NCI-H524 (cell line): ENCODE measurements at regions not wholly inside any gene's neighbourhood (a gene's known extent, or its start where the extent isn't known, plus 50 kb on each side); places are given as distances from the start of the nearest gene placed in this dataset.

Experiments
- DNase-seq, 2 experiments: peaks; one replicate each; lab custom pipeline; 2025; lab: John Stamatoyannopoulos, UW

DNA sequence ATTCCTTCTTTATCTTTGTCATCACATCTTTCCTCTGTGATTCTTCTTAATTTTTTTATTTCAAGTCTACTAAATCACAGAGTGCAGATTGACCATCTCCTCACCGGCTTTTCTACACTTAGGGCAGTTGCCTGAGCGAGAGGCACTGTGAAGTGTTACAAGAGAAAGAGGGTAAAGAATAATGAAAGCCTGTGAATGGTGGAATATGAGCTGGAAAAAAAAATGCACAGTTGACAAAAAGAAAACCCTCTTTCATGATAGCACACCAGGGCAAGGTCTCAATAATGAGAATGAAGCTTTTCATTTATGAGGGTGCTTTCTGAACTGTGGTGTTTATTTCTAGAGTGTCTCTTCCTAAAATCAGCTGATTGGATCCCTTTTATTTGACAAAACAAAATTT, 106.2 kb upstream of the PDE3A start:
- DNase-seq, result no peak

DNA sequence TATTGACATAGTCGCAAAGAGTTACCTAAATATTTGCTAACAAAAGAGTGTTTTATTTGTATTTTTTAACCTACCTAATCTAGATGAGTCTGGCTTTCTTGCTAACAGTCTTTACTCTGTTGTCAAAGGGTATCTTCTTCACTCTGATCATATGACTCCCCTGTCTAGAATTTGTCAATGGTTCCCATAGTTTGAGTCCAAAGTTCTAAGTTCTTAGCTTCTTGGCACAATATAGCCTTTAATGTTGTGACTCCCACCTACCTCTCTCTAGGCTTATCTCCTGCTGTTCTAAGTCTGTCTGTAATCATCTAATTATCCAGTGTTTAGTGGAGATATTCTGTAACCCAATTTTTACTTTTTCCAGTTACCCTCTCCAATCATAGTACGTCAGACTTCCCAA, 104.3 kb upstream of the PDE3A start:
- no peak for DNase-seq

DNA sequence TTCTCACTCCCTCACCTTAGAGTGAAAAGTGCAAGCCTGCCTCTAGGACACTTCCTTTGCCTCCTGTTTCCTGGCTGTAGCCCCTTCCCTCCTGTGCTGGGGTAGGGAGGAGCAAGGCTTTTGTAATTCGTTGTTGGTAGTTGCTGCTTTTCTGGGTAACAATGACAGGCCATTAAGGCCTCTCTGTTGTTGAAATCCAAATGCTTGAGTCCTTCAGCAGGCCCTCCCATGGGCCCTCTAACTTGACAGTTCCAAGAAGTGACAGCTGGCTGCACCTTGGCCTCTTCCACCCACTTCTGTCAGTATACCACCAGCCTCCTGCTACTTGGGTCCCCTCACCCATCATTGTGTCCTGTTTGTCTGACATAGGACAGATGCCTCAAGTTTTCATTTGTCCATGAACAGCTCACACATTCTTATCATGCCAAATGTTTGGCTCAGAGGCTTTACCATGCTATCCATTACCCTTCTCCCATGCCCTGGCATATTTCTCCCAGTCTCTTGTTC, 103.7 kb upstream of the PDE3A start:
- DNase-seq, result peak in 1 of 2 experiments; percentile 10

DNA sequence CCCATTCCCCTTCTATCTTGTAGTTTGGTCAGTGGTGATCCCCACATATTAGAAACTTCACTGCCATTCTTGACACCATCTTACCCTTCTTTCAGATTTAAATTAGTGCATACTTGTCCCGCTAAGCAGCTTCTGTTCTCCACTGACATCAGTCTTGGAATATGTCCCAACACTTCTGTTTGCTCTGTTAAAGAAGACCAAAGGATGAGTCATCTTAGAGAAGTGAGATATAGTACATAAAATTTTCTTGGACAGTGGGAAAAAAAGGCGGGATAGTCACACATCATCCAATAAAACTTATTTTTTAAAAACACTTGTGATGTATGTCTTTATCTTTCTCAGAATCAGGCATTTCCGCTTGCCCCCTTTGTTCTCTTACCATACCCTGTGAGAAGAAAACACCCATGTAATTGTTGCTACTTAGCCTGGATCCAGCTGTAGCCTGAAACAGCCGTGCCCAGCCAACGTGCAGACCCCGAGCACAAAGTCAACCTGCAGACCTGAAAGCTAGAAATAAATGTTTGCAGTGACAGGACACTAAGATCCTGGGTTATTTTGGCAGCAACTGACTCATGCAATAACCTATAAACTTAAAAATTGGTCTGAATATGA, 100.1 kb upstream of the PDE3A start:
- no peak for DNase-seq

DNA sequence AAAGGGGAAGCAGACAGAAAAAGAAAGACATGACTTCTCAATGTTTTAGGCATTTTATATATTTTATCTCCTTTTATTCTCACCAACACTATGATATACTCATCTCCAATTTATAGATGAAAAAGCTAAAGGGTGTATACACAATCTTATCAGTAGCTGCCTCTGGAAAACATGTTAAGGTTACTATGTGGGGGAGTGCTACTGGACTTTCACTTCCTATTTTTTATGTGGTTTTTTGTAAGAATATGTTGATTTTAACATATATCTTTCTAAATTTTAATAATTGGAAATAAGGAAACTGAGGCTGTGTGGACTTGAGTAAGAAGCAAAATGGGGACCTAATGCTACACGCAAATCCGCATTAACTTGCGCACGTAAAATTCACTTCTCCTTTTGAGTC, 99.6 kb upstream of the PDE3A start:
- DNase-seq, result no peak

DNA sequence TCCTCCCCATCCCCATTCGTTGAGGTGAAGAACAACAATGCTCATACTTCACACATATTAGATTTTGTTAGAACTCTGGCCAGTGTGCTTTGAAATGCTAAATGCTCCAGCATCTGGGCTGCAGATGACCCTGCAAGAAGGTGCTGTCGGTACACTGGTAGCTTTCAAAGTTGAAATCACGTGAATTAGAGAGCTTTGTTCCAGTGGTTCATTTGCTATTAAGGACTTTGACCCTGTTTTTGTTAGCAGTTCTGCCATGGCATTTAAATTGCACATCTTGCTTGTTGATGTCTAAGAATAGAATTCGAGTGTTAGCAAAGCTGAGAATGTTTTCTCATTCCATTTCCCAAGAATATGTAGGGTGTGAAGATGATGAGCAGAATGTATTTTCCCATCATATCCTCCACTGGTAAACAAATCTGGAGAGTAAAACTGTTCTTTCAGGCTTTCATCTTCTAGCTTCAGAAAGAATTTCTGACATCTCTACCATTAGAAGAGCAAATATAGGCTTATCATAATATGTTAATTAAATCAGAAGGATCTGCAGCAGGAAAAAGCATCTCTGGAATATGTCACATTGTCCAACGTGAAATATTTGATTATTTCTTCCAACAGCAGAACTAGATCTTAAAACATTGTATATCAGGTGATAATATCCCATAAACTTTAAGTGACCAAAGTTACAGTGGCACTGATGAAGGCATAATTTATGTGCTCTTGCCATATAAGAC, 98.8 kb upstream of the PDE3A start:
- DNase-seq, result no peak

DNA sequence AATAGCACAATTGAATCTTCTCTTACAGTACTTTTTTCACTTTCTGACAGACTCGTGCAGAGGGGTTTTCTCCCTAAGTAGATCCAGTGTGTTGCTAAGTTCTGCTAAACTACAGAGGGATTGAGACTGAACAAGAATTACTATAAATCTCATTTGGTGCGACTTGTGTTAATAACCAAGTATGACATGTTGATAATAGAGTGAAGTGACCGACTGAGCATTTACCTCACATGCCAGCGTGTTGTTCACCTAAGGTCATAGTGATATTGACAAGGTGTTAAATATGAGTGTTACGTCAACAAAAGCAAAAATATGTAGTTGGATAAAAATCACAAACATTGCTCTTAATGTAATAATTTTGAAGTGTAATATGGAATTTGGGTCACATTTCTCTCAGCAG, 97.8 kb upstream of the PDE3A start:
- DNase-seq, result no peak

DNA sequence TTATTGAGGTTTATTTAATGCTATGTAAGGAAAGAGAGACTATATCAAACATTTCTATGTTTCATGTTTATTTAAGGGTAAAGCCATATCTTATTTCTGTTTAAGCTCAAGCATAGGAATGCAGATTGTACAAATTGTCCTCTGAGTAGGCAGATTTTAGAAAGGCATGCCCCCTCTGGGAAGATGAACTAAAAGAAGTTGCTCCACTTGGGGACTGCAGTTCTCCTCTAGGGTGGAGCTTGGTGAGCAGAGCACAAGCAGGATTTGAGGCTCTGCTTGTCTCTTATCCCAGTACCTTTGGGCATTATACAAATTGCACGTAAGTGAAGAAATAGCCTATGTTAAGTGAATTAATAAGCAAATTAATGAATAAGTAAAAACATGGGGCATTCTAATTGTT, 96.2 kb upstream of the PDE3A start:
- DNase-seq, result no peak

DNA sequence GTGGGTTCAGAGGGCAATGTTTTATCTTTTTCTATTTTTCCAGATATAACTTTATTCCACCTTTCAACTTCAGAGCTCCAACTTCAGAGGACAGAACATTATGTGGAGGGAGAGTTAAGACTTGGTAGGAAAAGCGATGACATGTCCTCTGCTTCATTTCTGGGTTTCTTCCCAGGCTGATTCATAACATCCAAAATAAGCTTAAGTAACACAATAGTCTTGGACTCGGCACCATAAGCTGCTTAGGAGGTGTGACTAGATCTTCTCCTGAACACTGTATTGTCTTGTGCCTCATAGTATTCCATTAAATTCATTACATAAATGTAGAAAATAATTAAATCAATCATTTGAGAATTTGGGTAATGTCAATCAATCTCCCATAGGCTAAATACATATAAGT, 95.5 kb upstream of the PDE3A start:
- DNase-seq, result no peak

DNA sequence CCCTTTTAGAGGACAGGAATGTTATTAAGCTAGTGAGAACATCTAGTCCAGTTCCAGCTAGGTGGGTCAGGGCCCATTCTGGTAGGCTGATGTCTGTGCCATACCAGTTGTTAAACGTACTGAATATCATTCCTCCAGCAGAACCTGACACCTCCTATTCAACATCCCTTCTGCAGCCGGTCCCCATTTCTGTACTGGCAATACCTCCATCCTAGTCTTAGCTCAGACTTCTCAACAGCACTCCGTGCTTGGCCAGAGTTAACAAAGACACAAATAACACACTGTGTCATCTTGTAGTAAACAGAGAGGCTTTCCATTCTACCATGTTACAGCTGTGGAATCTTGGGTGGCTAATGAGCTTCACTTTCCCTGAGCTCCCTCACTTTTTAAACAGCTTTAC, 94.3 kb upstream of the PDE3A start:
- no peak for DNase-seq

DNA sequence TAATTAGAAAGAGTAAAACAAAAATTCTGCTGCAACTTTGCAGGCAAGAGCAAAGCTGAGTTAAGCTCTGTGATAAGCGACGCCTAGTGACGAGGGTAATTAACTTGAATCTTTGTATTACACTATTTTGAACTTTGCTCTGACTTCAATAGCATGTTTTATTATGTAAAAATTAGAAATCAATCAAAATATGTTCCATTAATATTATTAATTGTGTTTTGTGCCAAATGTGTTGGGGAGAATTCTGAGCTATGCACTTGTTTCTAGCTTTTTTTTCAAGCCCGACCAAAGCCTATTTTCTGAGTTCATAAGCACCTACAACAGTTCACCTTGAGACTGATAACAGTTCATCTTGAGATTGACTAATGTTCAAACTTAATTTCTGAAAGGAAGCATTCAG, 90.1 kb upstream of the PDE3A start:
- DNase-seq, result no peak

DNA sequence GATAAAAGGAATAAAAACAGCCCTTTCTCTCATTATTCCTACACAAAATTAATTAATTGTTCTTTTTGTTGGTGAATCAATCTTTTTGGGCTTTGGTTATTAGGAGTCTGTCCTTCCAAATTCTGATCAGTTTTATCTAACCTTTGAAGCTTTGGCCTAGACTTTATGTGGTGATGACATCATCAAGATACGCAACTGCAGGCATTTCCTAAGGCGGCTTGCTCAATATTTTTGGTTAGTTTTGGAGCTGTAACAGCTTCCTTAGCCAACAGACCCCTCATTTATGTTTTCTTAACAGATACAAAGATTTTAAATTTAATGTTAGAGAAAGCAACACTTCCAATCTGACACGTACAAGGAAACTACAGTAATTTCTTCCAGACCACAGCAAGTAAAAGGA, 87.8 kb upstream of the PDE3A start:
- DNase-seq, result no peak

DNA sequence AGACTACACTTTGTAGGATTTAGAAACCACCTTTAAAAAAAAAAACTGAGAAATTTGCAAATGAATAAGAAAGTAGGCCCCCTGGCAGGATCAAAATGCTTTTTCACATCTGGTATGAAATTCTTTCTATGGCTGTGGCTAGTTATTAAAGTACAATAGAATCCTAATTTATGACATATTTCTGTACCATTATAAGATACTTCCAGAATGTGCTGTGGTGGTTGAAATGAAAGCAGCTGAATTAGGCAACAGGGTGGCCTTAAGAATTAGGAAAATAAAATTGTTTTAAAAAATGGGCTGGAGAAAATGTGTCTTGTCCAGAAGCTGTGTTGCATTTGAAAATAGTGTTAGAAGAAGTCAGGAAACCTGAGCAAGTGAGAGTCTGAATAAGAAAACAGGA, 85.9 kb upstream of the PDE3A start:
- DNase-seq, result no peak

DNA sequence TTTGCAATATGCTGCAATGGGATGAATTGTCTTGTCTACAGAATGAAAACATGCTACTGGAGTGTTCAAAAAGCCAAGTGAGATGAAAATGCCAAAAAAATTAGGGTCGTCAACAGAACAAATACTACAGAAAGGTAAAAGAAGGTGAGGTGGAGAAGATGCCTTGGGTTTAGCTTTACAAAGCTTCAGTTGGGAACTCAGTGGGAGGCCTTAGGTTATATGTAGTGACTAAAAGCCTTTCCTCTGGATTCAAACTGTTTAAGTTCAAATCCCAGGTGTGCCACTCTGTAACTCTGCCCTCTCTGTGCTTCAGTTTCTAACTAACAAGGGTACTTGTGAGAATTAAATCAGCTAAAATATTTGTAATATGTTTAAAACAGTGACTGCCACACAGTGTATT, 84.9 kb upstream of the PDE3A start:
- DNase-seq, result no peak

DNA sequence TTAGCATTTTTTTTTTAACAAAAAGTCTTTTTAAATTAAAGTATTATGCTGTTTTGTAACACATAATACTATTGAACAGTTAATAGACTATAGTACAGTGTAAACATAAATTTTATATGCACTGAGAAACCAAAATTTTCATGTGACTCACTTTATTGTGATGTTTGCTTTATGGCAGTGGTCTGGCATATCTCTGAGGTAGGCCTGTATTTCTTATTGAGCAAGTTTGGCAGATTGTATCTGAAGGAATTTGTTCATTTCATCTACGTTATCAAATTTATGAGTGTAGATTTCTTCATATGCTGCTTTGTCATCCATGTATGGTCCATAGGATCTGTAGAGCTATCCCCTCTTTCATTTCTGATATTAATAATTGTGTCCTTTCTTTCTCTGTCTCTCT, 78.8 kb upstream of the PDE3A start:
- no peak for DNase-seq

DNA sequence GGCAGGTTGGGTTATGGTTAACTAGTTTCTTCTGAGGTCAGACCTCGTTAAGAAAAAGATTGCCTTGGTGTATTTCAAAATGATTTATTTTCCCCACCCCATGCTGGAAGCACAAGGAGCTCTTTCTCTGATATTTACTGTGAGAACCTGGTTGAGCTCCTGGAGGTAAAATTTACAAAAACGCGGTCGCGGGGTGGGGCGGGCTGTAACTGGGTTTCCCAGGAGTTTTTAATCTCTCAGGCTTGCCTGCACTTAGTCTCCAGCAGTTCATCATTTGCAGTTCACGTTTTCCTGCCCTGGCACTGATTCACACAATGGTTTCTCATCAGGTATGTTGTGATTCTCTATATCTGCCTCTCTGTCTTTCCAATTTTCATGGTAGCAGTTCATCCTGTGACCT, 67.9 kb upstream of the PDE3A start:
- DNase-seq, result no peak

DNA sequence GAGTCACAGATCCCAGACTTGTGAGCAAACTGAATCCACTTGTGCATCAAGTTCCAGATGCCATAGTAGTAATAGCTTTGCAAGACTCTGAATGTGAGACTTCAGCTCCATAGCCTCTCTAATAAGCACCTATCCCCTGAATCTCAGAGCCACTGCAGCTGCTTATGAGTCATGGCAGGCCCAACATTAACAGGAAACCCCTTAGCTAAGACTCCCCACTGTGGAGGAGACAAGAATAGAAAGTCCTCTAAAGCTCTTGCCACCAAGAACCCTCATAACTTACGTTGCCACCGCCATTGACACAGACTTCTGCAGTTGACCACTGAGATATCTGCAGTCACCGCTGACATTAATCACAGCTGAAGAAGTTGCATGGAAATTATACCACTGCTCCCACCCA, 62.9 kb upstream of the PDE3A start:
- no peak for DNase-seq

DNA sequence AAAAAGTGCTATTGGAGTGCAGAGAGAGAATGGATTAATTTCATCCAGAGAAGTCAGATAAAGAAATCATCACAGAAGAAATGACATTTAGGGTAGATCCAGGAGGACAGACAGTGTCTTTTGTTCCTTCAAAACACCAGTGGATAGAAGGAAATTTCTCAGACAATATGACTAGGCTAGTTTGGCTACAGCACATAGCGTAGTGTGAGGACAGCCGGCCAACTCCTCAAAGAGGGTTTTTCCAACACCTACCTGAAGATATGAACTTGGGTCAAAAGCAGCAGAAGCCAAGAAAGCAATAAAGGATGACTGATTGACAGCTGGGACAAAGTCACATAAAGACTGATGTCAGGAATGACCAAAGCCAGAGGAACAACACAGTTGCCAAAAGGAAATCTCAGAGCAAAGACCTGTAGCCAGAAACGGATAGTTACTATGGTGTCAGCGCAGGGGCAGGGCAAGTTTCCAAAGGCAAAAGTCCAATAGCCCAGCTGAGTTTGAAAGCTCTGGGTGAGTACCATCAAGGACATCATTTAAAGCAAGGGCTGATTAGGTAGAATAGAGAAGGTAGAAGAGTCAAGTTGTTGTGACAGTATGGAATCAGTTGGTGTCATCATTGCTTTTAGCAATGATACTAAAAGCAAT, 58.7 kb upstream of the PDE3A start:
- no peak for DNase-seq

DNA sequence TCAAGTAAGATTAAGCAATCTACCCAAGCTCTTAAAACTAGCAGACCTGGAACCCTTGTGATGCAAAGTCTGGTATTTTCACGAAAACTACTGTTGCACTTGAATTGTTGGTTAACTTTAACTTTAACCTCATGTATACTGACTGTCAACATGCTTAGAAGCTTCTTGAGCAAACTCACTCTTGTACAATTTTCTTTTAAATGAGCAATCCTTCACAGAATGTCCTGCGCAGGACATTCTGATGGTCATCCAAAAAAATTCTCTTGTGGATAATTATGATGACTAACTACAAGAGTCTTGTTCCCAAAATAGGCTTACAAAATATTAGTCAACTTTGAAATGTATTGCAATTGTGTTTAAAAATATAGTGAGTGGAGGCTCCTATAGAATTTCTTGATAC, 54.0 kb upstream of the PDE3A start:
- DNase-seq, result no peak

DNA sequence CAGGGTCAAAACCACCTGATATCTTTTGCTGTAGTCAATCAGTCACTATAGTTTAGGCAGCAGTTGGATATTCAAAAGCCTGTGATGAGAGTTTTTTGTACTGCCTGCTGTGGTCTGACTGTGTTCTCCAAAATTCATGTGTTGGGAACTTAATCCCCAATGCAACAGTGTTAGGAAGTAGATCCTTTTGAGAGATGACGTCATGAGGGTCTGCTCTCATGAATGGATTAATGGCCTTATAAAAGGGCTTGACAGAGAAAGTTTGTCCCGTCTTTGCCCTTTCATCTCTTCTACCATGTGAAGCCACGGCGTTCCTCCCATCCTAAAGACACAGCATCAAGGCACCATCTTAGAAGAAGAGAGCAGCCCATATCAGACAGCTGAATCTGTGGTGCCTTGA, 50.8 kb upstream of the PDE3A start:
- no peak for DNase-seq
